ENCODE measurements at regions not wholly inside any gene's neighbourhood (a gene's known extent, or its start where the extent isn't known, plus 50 kb on each side); places are given as distances from the start of the nearest gene placed in this dataset.

DNA sequence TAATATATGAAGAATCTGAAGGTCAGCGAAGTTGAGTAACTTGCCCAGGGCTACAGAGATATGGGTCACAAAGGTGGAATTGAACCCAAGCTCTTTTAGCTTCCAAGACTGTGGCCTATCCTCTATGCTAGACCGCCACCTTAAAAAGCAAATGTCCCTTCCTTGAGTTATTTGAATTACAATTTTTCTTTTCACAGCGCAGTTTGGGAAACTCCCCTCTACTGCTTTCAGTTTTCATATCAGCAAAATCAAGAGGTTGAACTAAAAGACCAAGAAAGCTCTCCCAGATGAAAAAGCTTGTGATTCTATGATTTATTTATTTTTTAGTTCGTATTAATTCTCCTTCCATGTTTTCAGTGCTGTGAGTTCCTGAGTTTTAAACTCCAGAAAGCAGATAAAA lies 174.5 kb upstream of the C1QTNF7 start:
- TF ChIP-seq, protein P1, sequence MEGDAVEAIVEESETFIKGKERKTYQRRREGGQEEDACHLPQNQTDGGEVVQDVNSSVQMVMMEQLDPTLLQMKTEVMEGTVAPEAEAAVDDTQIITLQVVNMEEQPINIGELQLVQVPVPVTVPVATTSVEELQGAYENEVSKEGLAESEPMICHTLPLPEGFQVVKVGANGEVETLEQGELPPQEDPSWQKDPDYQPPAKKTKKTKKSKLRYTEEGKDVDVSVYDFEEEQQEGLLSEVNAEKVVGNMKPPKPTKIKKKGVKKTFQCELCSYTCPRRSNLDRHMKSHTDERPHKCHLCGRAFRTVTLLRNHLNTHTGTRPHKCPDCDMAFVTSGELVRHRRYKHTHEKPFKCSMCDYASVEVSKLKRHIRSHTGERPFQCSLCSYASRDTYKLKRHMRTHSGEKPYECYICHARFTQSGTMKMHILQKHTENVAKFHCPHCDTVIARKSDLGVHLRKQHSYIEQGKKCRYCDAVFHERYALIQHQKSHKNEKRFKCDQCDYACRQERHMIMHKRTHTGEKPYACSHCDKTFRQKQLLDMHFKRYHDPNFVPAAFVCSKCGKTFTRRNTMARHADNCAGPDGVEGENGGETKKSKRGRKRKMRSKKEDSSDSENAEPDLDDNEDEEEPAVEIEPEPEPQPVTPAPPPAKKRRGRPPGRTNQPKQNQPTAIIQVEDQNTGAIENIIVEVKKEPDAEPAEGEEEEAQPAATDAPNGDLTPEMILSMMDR (IDR thresholded peaks at IDR 0.05): no peak
- no peak for TF ChIP-seq ZFX (IDR thresholded peaks at IDR 0.05; ENCODE audit: borderline replicate concordance)

Data from 22Rv1 (cell line).